ENCODE measurements at regions not wholly inside any gene's neighbourhood (a gene's known extent, or its start where the extent isn't known, plus 50 kb on each side); places are given as distances from the start of the nearest gene placed in this dataset.

- DNase-seq (ENCODE audit: low spot score in 2 of 2): no peak
- ATAC-seq: peak; percentile 66 to 82
- Mint-ChIP-seq H3K9me3 (peaks cover 0 to 7% of the 10 kb centered on the region in 2 donors), H3K27ac (no peak overlapping the region), H3K36me3 (peaks cover 1 to 12% of the 10 kb centered on the region in 2 donors)
Observed at GRCh38 chr21:34022627-34023335, 50.6 kb upstream of the MRPS6 start.

GRCh38 chr21:34021726-34022125 is 51.7 kb upstream of the MRPS6 start:
- ATAC-seq (no peak), DNase-seq (ENCODE audit: low spot score in 2 of 2) (no peak)
- H3K27ac Mint-ChIP-seq: no peak overlapping the region
- H3K36me3 Mint-ChIP-seq: peaks cover 5 to 17% of the 10 kb centered on the region in 2 donors
- H3K9me3 Mint-ChIP-seq: peaks cover 0 to 10% of the 10 kb centered on the region in 2 donors

DNA sequence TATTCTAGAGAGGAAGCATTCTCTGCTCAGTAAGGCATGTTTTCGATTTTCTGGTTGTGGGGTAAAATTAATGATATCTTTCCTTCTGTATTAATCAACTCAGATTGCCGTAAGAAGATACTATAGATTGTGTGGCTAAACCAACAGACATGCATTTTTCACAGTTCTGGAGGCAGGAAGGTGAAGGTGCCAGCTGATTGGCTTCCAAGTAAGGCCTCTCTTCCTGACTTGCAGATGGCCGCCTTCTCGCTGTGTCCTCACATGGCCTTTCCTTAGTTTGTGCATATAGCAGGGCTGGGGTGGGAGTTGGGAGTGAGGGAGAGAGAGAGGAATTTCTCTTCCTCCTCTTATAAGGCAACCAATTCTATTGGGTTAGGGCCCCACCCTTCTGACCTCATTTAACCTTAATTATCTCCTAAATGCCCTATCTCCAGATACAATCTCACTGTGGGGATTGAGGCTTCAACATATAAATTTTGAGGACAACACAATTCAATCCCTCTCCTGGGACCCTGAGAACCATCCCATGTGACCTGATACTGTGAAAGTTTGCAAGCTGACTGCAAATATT is 52.3 kb upstream of the MRPS6 start:
- no peak for ATAC-seq
- no peak for DNase-seq (ENCODE audit: low spot score in 2 of 2)
- H3K9me3 Mint-ChIP-seq: peaks cover 0 to 10% of the 10 kb centered on the region in 2 donors
- H3K36me3 Mint-ChIP-seq: peaks cover 5 to 17% of the 10 kb centered on the region in 2 donors
- no peak overlapping the region for H3K27ac Mint-ChIP-seq

DNA sequence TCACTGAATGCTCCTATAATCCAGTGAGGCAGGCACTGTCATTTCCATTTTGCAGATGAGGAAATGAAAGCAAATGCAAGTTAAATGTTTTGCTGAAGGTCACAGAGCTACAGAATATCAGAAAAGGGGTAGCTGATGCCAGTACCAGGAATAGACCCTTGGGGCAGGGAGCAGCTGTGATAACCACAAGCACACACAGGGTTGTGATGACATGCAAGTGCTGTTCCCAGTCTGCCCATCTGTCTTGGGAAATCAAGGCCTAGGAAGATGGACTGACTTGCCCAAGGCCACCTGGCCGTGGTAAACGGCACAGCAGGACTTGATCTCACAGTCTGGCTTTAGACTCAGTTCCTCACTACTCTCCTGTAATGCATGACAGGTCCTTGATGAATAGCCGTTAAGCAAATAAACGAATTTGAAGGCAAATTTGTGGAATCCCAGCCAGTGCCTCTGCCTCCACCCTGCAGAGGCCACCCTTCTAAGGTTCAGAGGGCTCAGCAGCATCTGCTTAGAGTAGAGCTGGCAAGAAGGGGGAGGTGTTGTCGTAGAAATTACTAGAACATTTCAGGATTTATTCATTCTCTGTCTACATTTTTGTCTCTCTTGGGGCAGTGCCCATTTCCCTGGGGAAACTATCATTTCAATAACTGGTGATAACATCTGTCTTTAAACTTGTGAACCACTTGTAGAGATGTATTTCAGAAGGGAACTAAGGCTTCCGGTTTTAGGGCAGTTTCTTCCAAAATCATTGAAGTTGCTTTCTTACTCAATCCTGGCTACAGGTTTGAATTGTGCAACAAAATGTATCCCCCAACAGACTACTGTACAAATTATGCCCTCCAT is 53.2 kb upstream of the MRPS6 start:
- DNase-seq (ENCODE audit: low spot score in 2 of 2) (no peak), ATAC-seq (peak; percentile 44 to 68)
- peaks cover 5 to 17% of the 10 kb centered on the region in 2 donors for H3K36me3 Mint-ChIP-seq
- H3K27ac Mint-ChIP-seq: no peak overlapping the region
- H3K9me3 Mint-ChIP-seq: peaks cover 0 to 10% of the 10 kb centered on the region in 2 donors

DNA sequence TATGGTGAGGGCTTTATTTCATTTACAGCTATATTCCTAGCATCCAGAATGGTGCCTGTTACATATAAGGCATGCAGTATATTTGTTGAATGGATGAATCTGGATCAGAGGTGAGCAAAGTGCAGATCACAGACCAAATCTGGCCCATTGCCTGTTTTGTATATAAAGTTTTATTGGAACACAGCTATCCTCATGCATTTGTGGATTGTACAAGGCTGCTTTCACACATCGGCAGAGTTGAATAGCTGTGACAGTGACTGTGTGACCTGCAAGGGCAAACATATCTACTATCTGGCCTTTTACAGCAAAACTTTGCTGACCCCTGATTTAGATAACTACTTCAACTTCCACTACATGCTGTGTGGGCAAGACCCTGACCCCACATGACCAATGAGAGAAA is 54.0 kb upstream of the MRPS6 start:
- ATAC-seq (no peak), DNase-seq (ENCODE audit: low spot score in 2 of 2) (no peak)
- no peak overlapping the region for H3K27ac Mint-ChIP-seq
- H3K36me3 Mint-ChIP-seq: peaks cover 11 to 24% of the 10 kb centered on the region in 2 donors
- peaks cover 5 to 16% of the 10 kb centered on the region in 2 donors for H3K9me3 Mint-ChIP-seq

DNA sequence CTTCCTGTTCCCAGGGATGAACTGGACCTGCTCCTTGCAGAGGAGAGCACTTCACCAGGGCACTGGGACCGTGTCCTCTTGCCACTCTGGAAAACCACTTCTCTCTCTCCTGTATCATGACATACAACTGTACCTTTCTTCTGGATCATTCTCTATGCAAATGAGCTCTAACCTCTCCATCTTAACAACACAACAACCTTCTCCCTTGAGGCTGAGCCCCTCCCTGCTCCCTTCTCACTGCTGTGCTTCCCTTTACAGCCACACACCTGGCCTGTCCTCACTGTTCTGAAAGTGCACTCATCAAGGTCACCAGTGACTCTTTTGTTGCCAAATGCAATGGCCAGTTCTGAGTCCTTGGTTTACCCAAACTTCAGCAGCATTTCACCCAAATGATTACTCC is 54.5 kb upstream of the MRPS6 start:
- DNase-seq (ENCODE audit: low spot score in 2 of 2) (no peak), ATAC-seq (no peak)
- H3K36me3 Mint-ChIP-seq: peaks cover 11 to 29% of the 10 kb centered on the region in 2 donors

DNA sequence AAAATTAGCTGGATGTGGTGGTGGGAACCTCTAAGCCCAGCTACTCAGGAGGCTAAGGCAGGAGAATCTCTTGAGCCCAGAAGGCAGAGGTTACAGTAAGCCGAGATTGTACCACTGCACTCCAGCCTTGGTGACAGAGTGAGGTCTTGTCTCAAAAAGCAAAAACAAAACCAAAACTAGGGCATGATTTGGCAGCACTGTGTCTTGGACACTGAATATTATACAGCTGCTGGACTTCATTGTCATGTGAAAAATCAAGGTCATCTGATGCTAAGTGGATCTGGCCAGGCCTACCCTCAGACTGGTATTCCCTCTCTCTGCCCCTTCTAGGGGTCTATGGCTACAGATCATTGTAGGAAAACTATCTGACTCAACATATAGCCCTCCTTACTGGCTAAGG is 55.2 kb upstream of the MRPS6 start:
- DNase-seq (ENCODE audit: low spot score in 2 of 2) (no peak), ATAC-seq (no peak)
- peaks cover 10 to 16% of the 10 kb centered on the region in 2 donors for H3K9me3 Mint-ChIP-seq
- H3K27ac Mint-ChIP-seq: peak overlapping the region in 1 of 2 donors; percentile 49
- peaks cover 11 to 36% of the 10 kb centered on the region in 2 donors for H3K36me3 Mint-ChIP-seq

More for the DNA sequence above, 54.5 kb upstream of the MRPS6 start:
- Mint-ChIP-seq H3K27ac (no peak overlapping the region), H3K9me3 (peaks cover 8 to 16% of the 10 kb centered on the region in 2 donors)

GRCh38 chr21:34017039-34017961 is 56.1 kb upstream of the MRPS6 start:
- ATAC-seq (no peak), DNase-seq (ENCODE audit: low spot score in 2 of 2) (no peak)
- H3K36me3 Mint-ChIP-seq: peaks cover 13 to 43% of the 10 kb centered on the region in 2 donors
- peak overlapping the region; percentile 33 to 49 for H3K27ac Mint-ChIP-seq
- peaks cover 10 to 20% of the 10 kb centered on the region in 2 donors for H3K9me3 Mint-ChIP-seq

GRCh38 chr21:34012640-34013039 is 60.7 kb upstream of the MRPS6 start:
- peaks cover 23 to 24% of the 10 kb centered on the region in 2 donors for H3K9me3 Mint-ChIP-seq
- ATAC-seq: no peak
- H3K36me3 Mint-ChIP-seq: peaks cover 23 to 56% of the 10 kb centered on the region in 2 donors

DNA sequence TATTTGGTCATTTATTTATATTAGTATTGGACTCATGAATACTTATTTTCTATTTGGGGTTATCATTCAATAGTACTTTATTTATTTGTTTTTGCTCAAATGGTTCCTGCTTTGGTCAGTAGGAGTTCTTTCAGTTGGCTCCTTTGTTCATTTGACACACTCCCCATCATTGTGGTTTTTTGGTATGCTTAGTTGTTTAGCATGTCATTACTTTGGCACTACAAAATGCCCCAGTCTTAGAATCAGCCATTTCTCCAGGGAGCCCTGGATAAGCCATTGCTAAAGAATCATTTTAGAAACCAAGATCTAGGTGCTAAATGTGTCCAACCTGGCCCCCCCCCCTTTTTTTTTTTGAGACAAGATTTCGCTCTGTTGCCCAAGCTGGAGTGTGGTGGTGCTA is 61.7 kb upstream of the MRPS6 start:
- no peak for DNase-seq (ENCODE audit: low spot score in 2 of 2)
- no peak overlapping the region for H3K27ac Mint-ChIP-seq
- peaks cover 24 to 25% of the 10 kb centered on the region in 2 donors for H3K9me3 Mint-ChIP-seq
- H3K36me3 Mint-ChIP-seq: peaks cover 20 to 57% of the 10 kb centered on the region in 2 donors
- ATAC-seq: no peak

More at GRCh38 chr21:34012640-34013039, 60.7 kb upstream of the MRPS6 start:
- H3K27ac Mint-ChIP-seq: no peak overlapping the region
- no peak for DNase-seq (ENCODE audit: low spot score in 2 of 2)

DNA sequence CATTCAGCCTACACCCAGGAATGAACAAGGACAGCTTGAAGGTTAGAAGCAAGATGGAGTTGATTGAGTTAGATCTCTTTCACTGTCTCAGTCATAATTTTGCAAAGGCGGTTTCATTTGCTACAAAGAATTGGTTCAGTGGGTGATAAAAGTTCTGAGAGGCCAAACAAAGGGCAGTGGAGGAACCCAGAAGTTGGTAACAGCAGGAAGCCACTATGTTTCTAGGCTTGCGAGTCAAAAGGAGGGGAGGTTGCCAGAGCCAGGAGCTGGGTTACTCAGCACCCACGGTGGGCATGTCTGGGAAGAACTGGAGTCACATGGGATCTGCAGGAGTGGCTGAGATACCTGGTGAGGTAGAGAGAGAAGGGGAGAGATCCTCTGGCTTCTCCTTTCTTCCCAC is 64.2 kb upstream of the MRPS6 start:
- peak; percentile 37 to 39 for ATAC-seq
- Mint-ChIP-seq H3K9me3 (peaks cover 18 to 19% of the 10 kb centered on the region in 2 donors), H3K27ac (peak overlapping the region; percentile 17 to 91), H3K36me3 (peaks cover 15 to 49% of the 10 kb centered on the region in 2 donors)
- DNase-seq (ENCODE audit: low spot score in 2 of 2): no peak

DNA sequence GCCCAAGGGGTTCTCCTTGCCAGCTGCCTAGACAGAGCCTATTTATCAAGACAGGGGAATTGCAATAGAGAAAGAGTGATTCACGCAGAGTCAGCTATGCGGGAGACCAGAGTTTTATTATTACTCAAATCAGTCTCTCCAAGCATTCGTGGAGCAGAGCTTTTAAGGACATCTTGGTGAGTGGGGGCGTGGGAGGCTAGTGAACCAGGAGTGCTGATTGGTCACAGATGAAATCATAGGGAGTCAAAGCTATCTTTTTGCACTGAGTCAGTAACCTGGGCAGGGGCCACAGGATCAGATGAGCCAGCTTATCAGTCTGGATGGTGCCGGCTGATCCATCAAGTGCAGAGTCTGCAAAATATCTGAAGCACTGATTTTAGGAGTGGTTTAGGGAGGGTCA is 64.8 kb upstream of the MRPS6 start:
- ATAC-seq: peak; percentile 98 to 99
- Mint-ChIP-seq H3K27ac (peak overlapping the region in 1 of 2 donors; percentile 17), H3K36me3 (peaks cover 21 to 48% of the 10 kb centered on the region in 2 donors), H3K9me3 (peaks cover 14 to 24% of the 10 kb centered on the region in 2 donors)
- DNase-seq (ENCODE audit: low spot score in 2 of 2): peak; percentile 57 to 84

GRCh38 chr21:34006611-34007168 is 66.7 kb upstream of the MRPS6 start:
- ATAC-seq (no peak), DNase-seq (ENCODE audit: low spot score in 2 of 2) (no peak)
- Mint-ChIP-seq H3K36me3 (peaks cover 14 to 29% of the 10 kb centered on the region in 2 donors), H3K27ac (no peak overlapping the region), H3K9me3 (peaks cover 9 to 20% of the 10 kb centered on the region in 2 donors)

GRCh38 chr21:34004974-34005373 is 68.4 kb upstream of the MRPS6 start:
- DNase-seq (ENCODE audit: low spot score in 2 of 2): no peak
- H3K9me3 Mint-ChIP-seq: peaks cover 3 to 14% of the 10 kb centered on the region in 2 donors
- peaks cover 7 to 26% of the 10 kb centered on the region in 2 donors for H3K36me3 Mint-ChIP-seq
- ATAC-seq: no peak
- no peak overlapping the region for H3K27ac Mint-ChIP-seq

DNA sequence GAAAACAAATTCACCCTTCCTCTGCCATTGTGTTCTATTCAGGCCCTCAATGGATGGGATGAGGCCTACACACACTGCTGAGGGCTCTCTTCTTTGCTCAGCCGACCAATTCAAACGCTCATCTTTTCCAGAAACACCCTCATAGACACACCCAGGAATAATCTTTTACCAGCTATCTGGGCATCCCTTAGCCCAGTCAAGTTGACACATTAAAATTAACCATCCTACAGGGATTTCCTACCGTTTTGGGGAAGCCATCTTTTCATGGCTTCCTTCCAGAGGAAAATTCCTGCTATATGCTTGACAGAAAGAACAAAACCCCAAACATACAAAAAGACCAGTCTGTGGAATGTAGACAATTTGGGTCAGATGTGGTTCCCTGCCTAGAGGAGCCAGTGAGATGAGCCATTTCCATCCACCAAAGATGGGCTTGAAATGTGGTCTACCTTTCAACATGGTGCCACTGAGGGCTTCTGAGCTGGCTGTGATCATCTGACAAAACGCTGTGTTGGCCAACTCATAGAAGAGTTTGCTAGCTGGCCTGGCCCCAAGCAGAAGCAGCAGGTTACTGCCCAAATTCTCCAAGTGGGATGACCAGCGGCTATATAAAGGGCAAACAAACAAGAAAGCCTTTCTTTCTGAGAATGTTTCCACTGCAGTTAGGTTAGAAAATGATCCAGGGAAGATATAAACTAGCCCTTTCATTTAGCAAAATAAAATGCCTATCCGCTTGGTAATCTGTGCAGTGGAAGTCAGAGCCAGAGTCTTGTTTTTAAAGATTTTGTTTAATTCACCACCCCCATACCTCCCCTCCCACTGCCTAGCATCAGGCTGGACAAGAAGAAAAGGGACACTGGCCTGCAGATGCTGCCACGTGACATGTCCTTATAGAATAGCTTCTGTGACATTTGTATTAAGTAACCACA is 69.1 kb upstream of the MRPS6 start:
- no peak for ATAC-seq
- peaks cover 7 to 24% of the 10 kb centered on the region in 2 donors for H3K36me3 Mint-ChIP-seq

More for the DNA sequence above, 69.1 kb upstream of the MRPS6 start:
- Mint-ChIP-seq H3K9me3 (peaks cover 2 to 14% of the 10 kb centered on the region in 2 donors), H3K27ac (no peak overlapping the region)
- DNase-seq (ENCODE audit: low spot score in 2 of 2): no peak

Measured in activated naive CD4-positive, alpha-beta T cell treated with anti-CD3 and anti-CD28 coated beads, Interleukin-2, amount 50 U/mL, for 72 hours (primary cell).